ENCODE measurements at regions not wholly inside any gene's neighbourhood (a gene's known extent, or its start where the extent isn't known, plus 50 kb on each side); places are given as distances from the start of the nearest gene placed in this dataset.

GRCh38 chr1:229037806-229038405 lies 233.0 kb upstream of the RAB4A start:
- DNase-seq (ENCODE audit: extremely low spot score, insufficient read length, low read depth) (no peak), FAIRE-seq (no peak)

DNA sequence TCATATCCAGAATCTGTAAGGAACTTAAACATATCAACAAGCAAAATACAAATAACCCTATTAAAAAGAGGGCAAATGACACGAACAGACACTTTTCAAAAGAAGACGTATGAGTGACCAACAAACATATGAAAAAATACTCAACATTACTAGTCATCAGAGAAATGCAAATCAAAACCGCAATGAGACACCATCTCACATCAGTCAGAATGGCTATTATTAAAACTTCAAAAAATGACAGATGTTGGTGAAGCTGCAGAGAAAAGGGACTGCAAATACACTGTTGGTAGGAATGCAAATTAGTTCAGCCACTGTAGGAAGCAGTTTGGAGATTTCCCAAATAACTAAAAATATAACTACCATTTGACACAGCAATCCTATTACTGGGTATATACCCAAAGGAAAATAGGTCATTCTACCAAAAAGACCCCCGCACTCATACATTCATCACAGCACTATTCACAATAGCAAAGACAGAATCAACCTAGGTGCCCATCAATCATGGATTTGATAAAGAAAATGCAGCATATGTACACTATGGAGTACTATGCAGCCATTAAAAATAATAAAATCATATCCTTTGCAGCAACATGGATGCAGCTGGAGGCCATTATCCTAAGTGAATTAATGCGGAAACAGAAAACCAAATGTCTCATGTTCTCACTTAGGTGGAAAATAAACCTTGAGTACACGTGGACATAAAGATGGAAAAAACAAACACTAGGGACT lies 230.1 kb upstream of the RAB4A start:
- no peak for DNase-seq (ENCODE audit: extremely low spot score, insufficient read length, low read depth)
- FAIRE-seq, result no peak

GRCh38 chr1:229041946-229042345 lies 229.0 kb upstream of the RAB4A start:
- FAIRE-seq (no peak), DNase-seq (ENCODE audit: extremely low spot score, insufficient read length, low read depth) (no peak)

- FAIRE-seq (no peak), DNase-seq (ENCODE audit: extremely low spot score, insufficient read length, low read depth) (no peak)
These were observed 228.4 kb upstream of the RAB4A start for GRCh38 chr1:229042482-229042881.

DNA sequence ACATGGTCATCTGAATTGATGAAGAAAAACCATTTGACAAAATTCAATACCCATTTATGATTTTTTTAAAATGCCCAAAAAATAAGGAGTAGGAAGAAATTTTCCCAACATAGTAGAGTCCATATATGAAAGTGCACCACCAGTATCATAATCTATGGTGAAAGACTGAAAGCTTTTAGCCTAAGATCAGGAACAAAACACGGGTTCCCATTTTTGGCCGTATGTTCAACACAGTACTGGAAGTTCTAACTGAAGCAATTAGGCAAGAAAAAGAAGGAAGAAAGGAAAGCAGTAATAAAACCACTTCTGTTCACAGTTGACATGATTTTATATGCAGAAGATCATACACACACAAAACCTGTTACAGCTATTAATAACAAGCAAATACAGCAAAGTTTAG lies 227.8 kb upstream of the RAB4A start:
- FAIRE-seq, result no peak

GRCh38 chr1:229046251-229046853 lies 224.6 kb upstream of the RAB4A start:
- DNase-seq (ENCODE audit: extremely low spot score, insufficient read length, low read depth) (no peak), FAIRE-seq (no peak)

More for the DNA sequence above, 227.8 kb upstream of the RAB4A start:
- no peak for DNase-seq (ENCODE audit: extremely low spot score, insufficient read length, low read depth)

GRCh38 chr1:229047161-229047839 lies 223.6 kb upstream of the RAB4A start:
- DNase-seq (ENCODE audit: extremely low spot score, insufficient read length, low read depth) (no peak), FAIRE-seq (no peak)

DNA sequence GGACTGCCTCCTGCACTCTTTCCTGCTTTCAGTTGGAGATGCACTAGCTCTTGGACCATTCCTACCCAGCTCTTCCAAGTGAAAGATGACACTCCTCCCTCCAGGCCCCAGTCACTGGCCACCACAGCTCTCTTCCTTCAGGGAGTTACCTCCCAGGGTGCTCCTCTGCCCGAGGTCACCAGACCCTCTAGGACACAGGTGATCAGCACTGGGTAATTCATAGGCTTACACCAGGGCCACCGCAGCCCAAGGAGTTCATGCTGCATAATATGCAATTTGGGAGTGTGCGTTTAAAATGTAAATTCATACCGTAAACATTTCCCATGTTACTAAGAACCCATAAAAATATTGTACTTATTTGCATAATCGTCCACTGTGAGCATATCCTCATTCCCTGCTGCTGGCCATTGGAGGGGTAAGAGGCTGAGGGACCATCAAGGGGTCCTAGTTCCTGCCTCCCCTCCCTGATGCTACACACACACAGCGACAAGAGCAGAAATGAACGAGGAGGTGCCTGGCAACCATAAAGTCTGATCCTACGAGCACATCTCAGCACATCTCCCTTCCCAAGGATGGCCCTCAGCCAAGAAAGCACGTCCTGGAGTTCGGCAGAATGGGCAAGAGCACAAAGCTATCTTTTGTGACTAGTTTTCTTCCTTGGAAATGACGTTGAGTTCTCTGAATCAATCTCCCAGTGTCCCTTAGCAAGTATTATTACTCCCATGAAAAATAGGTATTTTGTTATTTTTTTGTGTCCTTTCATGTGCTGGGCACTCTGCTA lies 222.9 kb upstream of the RAB4A start:
- FAIRE-seq (no peak), DNase-seq (ENCODE audit: extremely low spot score, insufficient read length, low read depth) (no peak)

- DNase-seq (ENCODE audit: extremely low spot score, insufficient read length, low read depth) (no peak), FAIRE-seq (no peak)
These were observed 222.0 kb upstream of the RAB4A start for GRCh38 chr1:229048896-229049295.

- DNase-seq (ENCODE audit: extremely low spot score, insufficient read length, low read depth) (no peak), FAIRE-seq (no peak)
These were observed 214.9 kb upstream of the RAB4A start for GRCh38 chr1:229056046-229056445.

DNA sequence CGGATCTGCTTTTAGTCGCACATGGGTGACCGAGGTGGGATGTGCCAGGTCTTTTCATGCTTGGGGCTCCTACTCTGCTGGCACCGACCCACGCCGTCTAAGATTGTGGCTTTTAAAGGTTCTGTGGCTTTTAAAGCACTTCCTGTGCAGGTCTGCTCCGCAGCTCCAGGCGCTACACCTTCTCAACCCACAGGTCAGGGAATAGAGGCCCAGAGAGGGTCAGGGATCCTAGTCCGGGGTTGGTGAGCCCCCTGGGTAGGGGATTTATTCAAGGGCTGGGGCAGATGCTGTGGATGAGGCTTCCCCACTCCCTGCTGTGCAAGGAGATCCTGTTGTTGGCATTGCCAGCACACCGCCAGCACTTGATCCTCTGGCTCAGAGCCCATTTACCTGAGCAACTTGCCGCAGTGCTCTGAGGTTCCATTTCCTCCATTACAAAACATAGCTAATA lies 212.8 kb upstream of the RAB4A start:
- DNase-seq (ENCODE audit: extremely low spot score, insufficient read length, low read depth), result no peak
- FAIRE-seq, result no peak

GRCh38 chr1:229058729-229059128 lies 212.2 kb upstream of the RAB4A start:
- DNase-seq (ENCODE audit: extremely low spot score, insufficient read length, low read depth) (no peak), FAIRE-seq (no peak)

DNA sequence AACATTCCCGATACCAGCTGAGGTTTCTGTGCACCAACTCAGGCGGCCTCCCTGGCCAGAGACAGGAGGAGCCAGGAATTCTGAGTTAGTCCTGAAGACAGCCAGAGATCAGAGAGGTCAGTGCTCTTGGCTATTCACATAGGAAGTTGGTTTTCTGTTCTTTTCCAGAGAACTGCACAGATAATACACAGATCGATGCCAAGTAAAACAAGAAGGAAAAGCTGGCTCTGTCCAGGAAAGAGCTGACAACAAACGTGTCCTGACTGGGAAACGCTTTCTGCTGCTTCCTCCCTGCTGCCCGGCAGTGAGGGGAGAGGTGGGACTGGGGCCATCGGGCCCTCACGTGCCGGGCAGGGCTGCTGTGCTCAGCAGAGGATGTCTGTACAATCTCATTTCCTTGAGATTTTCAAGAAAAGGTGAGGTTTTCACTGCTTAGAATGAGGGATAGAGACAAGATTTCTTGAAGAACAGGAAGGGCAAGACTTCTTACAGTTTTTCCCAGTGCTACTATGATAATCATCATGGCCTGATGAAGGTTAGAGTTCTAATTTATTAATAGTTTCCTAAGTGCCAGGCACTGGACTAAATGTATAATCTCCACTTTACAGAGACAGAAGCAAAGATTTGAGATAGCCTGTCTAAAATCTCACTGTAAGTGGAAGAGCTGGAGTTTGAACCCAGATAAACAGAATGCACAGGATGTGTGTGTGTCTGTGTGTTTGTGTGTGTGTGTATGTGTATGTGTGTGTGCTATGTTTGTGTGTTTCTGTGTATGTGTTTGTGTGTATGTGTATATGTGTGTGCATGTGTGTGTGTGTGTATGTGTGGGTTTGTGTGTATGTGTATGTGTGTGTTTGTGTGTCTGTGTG lies 211.0 kb upstream of the RAB4A start:
- FAIRE-seq, result no peak
- no peak for DNase-seq (ENCODE audit: extremely low spot score, insufficient read length, low read depth)

GRCh38 chr1:229062135-229062534 lies 208.8 kb upstream of the RAB4A start:
- no peak for FAIRE-seq
- DNase-seq (ENCODE audit: extremely low spot score, insufficient read length, low read depth), result no peak

- DNase-seq (ENCODE audit: extremely low spot score, insufficient read length, low read depth), result no peak
- no peak for FAIRE-seq
These were observed 207.6 kb upstream of the RAB4A start for GRCh38 chr1:229063154-229063773.

DNA sequence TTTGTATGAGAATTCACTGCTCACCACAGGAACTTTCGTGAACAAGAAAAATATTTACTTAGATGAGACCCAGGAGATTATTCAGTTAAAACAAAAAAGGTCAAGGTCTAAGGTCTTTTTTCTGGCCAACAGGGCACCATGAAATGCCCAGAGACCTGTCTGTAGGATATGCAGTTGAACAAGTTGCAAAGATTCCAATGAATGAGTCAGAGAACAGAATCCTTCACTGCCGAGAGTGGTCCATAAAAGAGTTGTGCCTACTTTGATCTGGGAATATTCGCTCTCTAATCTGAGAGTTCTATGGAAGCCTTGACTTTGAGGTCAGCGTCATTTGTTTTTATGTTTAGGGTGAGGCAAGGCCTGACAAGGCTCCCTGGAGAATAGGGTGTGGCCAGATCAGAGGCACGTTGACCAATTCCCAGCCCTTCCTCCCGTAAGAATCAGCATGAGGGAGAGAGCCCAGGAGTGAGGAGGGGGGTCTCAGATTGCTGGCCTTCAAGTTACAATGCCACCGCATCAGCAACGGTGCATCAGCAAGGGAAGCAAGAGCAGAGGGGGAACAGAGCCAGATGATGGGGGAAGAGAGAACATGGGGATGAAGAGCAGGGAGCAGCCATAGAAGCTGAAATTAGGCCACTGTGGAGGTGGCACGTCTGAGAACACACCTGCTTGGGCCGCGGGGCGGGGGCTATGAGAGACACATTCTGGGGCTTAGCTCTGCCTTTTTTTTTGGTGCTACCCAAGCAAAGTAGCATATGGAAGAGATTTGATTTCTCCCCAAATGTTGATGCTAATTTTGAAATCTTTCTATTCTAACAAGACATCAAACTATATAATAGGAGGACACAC lies 206.4 kb upstream of the RAB4A start:
- DNase-seq (ENCODE audit: extremely low spot score, insufficient read length, low read depth), result no peak
- FAIRE-seq, result no peak

GRCh38 chr1:229065613-229066012 lies 205.3 kb upstream of the RAB4A start:
- DNase-seq (ENCODE audit: extremely low spot score, insufficient read length, low read depth) (no peak), FAIRE-seq (no peak)

DNA sequence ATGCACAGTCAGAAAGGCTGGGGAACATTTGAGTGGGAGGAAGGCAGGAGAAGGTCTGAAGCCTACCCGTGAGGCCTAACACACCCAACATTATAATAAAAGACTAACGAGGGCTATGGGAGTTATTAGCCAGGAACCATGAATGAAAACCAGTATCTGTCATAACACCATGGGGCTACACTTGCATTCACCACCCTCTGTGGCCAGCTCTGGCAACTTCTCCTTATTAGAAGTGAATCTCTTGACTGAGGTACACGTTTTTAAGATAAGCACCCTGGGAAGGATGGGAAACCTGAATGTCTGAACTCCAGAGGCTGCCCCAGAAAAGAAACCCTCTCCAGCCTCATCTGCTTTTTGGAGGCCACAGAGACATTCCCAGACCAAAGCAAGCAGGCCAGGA lies 204.3 kb upstream of the RAB4A start:
- FAIRE-seq (no peak), DNase-seq (ENCODE audit: extremely low spot score, insufficient read length, low read depth) (no peak)

Data from GM18507 (cell line).